HCT116 (cell line): ENCODE measurements at regions not wholly inside any gene's neighbourhood (a gene's known extent, or its start where the extent isn't known, plus 50 kb on each side); places are given as distances from the start of the nearest gene placed in this dataset.

Experiments
- ATAC-seq: fragments of 200-7000 bp; cut with Tn5 transposase; 2 replicates; pipeline ENCODE4 v1.9.1; 2020; ENCODE audit warnings: mild to moderate bottlenecking, moderate library complexity
- BruUV-seq: library from RNA; stranded (reverse); fragments of 400-500 nt; replicated peaks from 2 replicates; lab custom pipeline; 2021; lab: Mats Ljungman, UMichigan
- CTCF ChIA-PET: fragments of 300-600 bp; sonication (Branson Sonifier 250); formaldehyde crosslinking; loops from one replicate; lab custom pipeline; 2021; ENCODE audit warnings: antibody characterized with exemption; lab: Charles Lee
- POLR2A ChIA-PET: fragments of 300-600, 350-600 bp; sonication (Branson Sonifier 250); formaldehyde crosslinking; loops from one replicate; lab custom pipeline; 2021; ENCODE audit warnings: antibody characterized with exemption; lab: Charles Lee
- RAD21 ChIA-PET, 2 experiments: fragments of 300-600 bp; sonication (Branson Sonifier 250); formaldehyde crosslinking; loops; one replicate each; lab custom pipeline; 2023; ENCODE audit warnings: low total read pairs in 2 of 2; ENCODE audit not compliant: uncharacterized antibody in 2 of 2, unreplicated experiment in 2 of 2, low non-redundant PET in 1 of 2; lab: Charles Lee
- DNase-seq: peaks from one replicate; pipeline ENCODE4 v3.0.0-alpha.2; 2010; ENCODE audit warnings: low read depth, low spot score
- H2AFZ ChIP-seq: fragments of 200-600 bp; shearing (Covaris generic), sonication (generic); 2 replicates; pipeline ENCODE4 v1.6.1; 2017; ENCODE audit warnings: low read depth, mixed run types, mixed read lengths, antibody characterized with exemption, low read length; ENCODE audit not compliant: poor library complexity, severe bottlenecking
- H3K27ac ChIP-seq: 2 replicates; pipeline ENCODE4 v1.5.1; 2012; ENCODE audit warnings: low read depth, low read length
- H3K27me3 ChIP-seq: fragments of 200-600 bp; sonication (generic); 2 replicates; pipeline ENCODE4 v1.6.1; 2016; ENCODE audit warnings: mixed run types, low read length, mixed read lengths; ENCODE audit not compliant: insufficient read depth
- H3K36me3 ChIP-seq, 2 experiments: fragments of 200-500 bp in 1 of 2; fragments of 200-600 bp in 1 of 2; sonication (Bioruptor generic) in 1 of 2; sonication (generic) in 1 of 2; 2 replicates each; pipeline versions ENCODE4 v1.5.1 to v1.6.1; 2014 to 2016; ENCODE audit warnings: low read length in 2 of 2, inconsistent platforms in 1 of 2, mixed read lengths in 1 of 2, mixed run types in 1 of 2; ENCODE audit not compliant: insufficient read depth in 2 of 2, control insufficient read depth in 1 of 2
- H3K4me1 ChIP-seq, 2 experiments: fragments of 200-600 bp in 1 of 2; sonication (generic) in 1 of 2; 2 replicates each; pipeline versions ENCODE4 v1.5.1 to v1.6.1; 2012 to 2017; ENCODE audit warnings: low read length in 2 of 2, inconsistent platforms in 1 of 2, mild to moderate bottlenecking in 1 of 2, mixed read lengths in 1 of 2, mixed run types in 1 of 2, moderate library complexity in 1 of 2; ENCODE audit not compliant: insufficient read depth in 2 of 2, control insufficient read depth in 1 of 2
- H3K4me2 ChIP-seq: fragments of 200-600 bp; sonication (generic); 2 replicates; pipeline ENCODE4 v1.6.1; 2017; ENCODE audit warnings: mixed run types, low read length, mixed read lengths
- H3K4me3 ChIP-seq, 2 experiments: fragments of 200-600 bp in 1 of 2; sonication (generic) in 1 of 2; replicated peaks in 1 of 2; 2 replicates each; pipeline ENCODE4 v1.5.1; 2011 to 2016; ENCODE audit warnings: low read length in 2 of 2, control low read depth in 1 of 2, low read depth in 1 of 2, mild to moderate bottlenecking in 1 of 2, mixed read lengths in 1 of 2, mixed run types in 1 of 2
- H3K79me2 ChIP-seq: fragments of 200-600 bp; sonication (generic); 2 replicates; pipeline ENCODE4 v1.6.1; 2017; ENCODE audit warnings: mild to moderate bottlenecking, mixed run types, low read length, moderate library complexity, mixed read lengths; ENCODE audit not compliant: insufficient read depth
- H3K9ac ChIP-seq: fragments of 200-600 bp; sonication (generic); 2 replicates; pipeline ENCODE4 v1.6.1; 2016; ENCODE audit warnings: low read length, mixed read lengths
- H3K9me2 ChIP-seq: fragments of 200-600 bp; sonication (generic), shearing (Covaris generic); 2 replicates; pipeline ENCODE4 v1.6.1; 2017; ENCODE audit warnings: mixed run types, mild to moderate bottlenecking, moderate library complexity; ENCODE audit not compliant: insufficient read depth
- H3K9me3 ChIP-seq, 2 experiments: fragments of 200-500 bp in 1 of 2; fragments of 200-600 bp in 1 of 2; sonication (Bioruptor generic) in 1 of 2; sonication (generic) in 1 of 2; 2 replicates each; pipeline ENCODE4 v1.6.1; 2014 to 2017; ENCODE audit warnings: low read length in 2 of 2, mixed read lengths in 2 of 2, inconsistent platforms in 1 of 2, low read depth in 1 of 2, mild to moderate bottlenecking in 1 of 2, mixed run types in 1 of 2, moderate library complexity in 1 of 2; ENCODE audit not compliant: control insufficient read depth in 1 of 2, insufficient read depth in 1 of 2
- H4K20me1 ChIP-seq: fragments of 200-600 bp; sonication (generic), shearing (Covaris generic); 2 replicates; pipeline ENCODE4 v1.6.1; 2017; ENCODE audit warnings: mixed run types, mild to moderate bottlenecking, moderate library complexity; ENCODE audit not compliant: insufficient read depth
- ATF3 ChIP-seq: IDR thresholded peaks from 2 replicates; pipeline ENCODE4 v1.6.1; 2012
- CEBPB ChIP-seq: IDR thresholded peaks from 2 replicates; pipeline ENCODE4 v1.6.1; 2012; ENCODE audit warnings: low read depth
- EZH2phosphoT487 ChIP-seq: fragments of 200-600 bp; IDR thresholded peaks from 2 replicates; pipeline ENCODE4 v1.6.1; 2018; ENCODE audit warnings: antibody characterized with exemption, borderline replicate concordance
- POLR2AphosphoS5 ChIP-seq: IDR thresholded peaks from 2 replicates; pipeline ENCODE4 v1.6.1; 2011; ENCODE audit warnings: mild to moderate bottlenecking, low read depth, low read length, moderate library complexity
- RAD21 ChIP-seq: IDR thresholded peaks from 2 replicates; pipeline ENCODE4 v1.6.1; 2012; ENCODE audit warnings: low read depth, mild to moderate bottlenecking
- SP1 ChIP-seq: IDR thresholded peaks from 2 replicates; pipeline ENCODE4 v1.6.1; 2012; ENCODE audit warnings: low read depth
- TCF7L2 ChIP-seq: IDR thresholded peaks from 2 replicates; pipeline ENCODE4 v1.7.0; 2011; ENCODE audit warnings: borderline replicate concordance, inconsistent platforms; ENCODE audit not compliant: insufficient read depth, insufficient read length; ENCODE audit errors: extremely low read depth
- ZBTB33 ChIP-seq: IDR thresholded peaks from 2 replicates; pipeline ENCODE4 v1.6.1; 2011; ENCODE audit warnings: mild to moderate bottlenecking, low read length, moderate library complexity; ENCODE audit not compliant: insufficient replicate concordance; ENCODE audit errors: extremely low read depth
- intact Hi-C: fragments of 100-400 bp; cut with micrococcal nuclease; formaldehyde crosslinking; loops from 2 replicates; pipeline ENCODE4 v1.10.0; 2022

GRCh38 chr22:27407369-27407985, 394.1 kb downstream of the MN1 start:
- Histone ChIP-seq H3K79me2 (no peaks in the 10 kb centered on the region), H3K36me3 (no peaks in the 10 kb centered on the region), H3K4me3 (no peak overlapping the region), H3K9me3 (no peaks in the 10 kb centered on the region), H3K4me2 (no peak overlapping the region), H2AFZ (no peak overlapping the region), H3K4me1 (no peaks in the 10 kb centered on the region), H3K27ac (no peak overlapping the region), H3K9ac (no peak overlapping the region), H4K20me1 (no peaks in the 10 kb centered on the region), H3K9me2 (no peaks in the 10 kb centered on the region), H3K27me3 (no peaks in the 10 kb centered on the region)
- DNase-seq, result no peak
- ATAC-seq, result no peak
- TF ChIP-seq SP1 (no peak), TCF7L2 (no peak), ZBTB33 (no peak), RAD21 (no peak), ATF3 (no peak), CEBPB (no peak), POLR2AphosphoS5 (no peak), EZH2phosphoT487 (no peak)
- BruUV-seq, result no TSS peak
- ChIA-PET CTCF (no interaction called here), RAD21 (no interaction called here), POLR2A (no interaction called here)
- intact Hi-C loops, result loop anchor here (2.0 to 5.0 kb wide), 4 partner anchors 210 to 601 kb away; no protein-coding TSS in a partner anchor
